Kasumi-1 (cell line): ENCODE measurements at regions not wholly inside any gene's neighbourhood (a gene's known extent, or its start where the extent isn't known, plus 50 kb on each side); places are given as distances from the start of the nearest gene placed in this dataset.
"Not testable (repeated sequence)": the region's sequence is repeated elsewhere in the genome, so short reads cannot be mapped to it uniquely, and the experiment has no call there.

Experiments used
- DNase-seq, 2 experiments: peaks; one replicate each; lab custom pipeline; 2025; lab: John Stamatoyannopoulos, UW

DNA sequence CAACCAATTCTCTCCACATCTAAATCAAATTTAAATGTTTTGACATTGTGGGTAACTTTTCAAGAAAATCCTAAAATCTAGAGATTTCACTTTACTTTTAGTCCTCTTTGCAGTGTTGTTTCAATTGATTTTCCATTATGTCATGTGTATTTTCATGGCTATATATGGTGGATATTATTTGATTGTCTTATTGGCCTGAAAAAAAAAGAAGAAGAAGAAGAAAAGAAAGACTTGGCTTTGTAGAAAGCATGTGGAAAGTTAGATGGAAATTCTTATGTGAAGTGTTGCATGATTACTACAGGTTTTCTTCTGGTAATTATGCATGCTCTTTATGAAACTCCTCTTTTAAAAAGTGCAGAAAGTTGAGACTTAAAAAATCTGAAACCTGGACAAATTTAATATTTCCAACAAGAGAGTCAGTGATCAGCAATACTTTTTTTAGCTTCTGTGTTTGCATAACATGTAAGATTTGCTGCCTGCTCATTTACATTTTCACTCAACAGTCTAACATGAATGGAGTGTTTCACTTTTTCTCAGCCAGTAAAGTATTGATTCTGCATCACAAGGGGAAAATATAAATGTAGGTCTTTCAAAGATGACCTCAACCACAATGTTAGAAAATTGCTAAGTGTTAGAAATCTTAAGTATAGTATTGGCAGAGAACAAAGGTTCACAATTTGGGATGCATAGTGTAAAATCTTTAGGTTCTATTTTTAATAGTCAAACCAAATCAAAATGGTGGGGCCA lies 438.7 kb downstream of the BCKDHB start:
- no peak for DNase-seq

DNA sequence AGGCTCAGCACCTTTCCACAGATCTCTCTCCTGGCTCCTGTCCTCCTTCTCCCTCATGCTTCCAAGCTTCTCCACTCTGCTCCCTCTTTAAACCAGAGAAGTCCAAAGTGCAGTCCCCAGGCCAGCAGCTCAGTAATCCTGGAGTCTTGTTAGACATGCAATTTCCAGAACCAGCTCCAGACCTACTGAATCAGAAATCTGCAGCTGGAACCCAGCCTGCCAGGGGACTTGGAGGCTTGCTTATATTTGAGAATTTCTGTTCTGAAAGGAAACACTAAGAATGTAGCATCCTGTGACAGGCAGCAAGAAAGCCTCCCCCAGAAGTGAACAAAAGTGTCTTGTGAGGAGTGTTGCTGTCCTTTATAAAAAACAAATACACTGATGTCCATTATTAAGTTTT lies 438.1 kb downstream of the BCKDHB start:
- no peak for DNase-seq

DNA sequence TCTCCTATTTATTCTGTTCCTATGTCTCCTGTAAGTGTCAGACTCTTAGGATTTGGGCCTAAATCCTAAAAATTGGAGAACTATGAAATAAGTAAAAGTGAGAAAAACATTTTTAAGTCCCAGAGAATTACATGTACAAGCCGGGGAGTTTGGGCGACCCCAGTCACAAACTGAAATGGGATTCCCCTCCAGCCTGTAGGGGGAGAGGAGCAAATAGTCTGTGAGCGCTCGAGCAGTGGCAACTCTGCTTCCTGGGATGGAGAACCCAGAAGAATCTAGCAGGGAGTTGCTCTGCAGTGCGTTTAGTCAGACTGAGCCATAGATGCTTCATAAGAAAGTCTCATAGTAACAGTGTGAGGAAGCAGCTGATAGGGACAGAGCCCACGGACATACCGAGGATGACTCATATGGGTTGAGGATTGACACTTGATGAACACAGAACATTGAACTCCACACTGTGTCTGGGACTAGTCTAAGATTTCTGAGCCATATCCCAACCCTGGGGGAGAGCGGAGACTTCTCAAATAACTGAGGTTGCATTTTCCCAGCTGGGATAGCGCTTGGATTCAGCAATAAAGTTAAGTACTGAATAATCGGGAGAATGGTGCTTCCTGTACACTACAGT lies 437.2 kb downstream of the BCKDHB start:
- peak in 1 of 2 experiments; percentile 8 for DNase-seq

DNA sequence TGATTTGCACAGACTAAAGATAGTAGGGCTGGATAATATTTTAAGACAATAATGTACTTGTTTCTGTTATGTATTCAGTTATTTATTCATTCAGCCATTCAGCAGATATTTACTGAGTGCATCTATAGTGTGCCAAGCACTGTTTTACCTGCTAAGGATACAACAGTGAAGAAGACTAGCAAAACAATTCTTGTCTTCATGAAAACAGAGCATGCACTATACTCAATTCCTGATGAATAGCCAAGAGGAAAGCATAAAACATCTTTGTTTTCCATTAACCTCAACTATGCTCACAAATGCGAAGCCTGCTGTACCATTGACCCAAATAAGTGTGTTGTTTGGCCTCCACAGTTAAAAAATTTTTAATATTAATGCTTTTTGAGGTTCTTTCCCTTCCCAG lies 436.7 kb downstream of the BCKDHB start:
- DNase-seq, result no peak

DNA sequence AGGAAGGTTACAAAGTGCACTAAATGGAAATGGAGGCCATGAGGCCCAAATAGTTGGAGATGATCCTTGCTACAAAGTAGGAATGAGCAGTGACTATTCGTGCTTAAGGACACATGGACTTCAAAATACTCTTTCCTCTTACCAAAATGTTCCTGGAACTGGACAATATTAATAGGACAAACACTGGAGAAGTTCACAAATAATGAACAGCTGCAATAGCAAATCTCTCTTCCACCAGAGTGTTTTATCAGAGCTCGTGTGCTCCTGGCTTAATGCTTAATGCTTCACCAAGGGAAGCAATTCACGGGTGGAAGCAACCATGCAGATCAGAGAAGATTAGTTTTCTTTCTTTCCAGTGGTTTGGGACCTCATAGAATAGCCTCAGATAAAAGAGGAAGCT lies 435.4 kb downstream of the BCKDHB start:
- DNase-seq, result peak; percentile 51 to 57

DNA sequence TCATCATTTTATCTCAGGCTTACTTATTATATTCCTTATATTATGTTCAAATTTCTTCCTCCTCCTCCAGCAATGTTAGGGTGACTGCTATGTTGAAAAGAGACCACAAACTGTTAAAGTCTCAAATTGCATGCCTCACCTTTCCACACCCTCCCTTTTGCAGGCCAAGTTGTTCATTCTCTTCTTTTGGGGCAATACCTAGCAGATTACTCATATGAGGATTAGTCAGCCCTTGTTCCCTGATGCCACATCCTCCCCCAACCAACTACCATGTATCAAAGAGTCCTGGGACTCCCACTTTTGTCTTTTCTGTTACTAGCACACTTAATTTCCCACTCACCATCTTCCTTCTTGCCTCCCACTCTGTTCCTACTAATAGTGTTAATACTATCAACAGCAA lies 434.7 kb downstream of the BCKDHB start:
- no peak for DNase-seq

DNA sequence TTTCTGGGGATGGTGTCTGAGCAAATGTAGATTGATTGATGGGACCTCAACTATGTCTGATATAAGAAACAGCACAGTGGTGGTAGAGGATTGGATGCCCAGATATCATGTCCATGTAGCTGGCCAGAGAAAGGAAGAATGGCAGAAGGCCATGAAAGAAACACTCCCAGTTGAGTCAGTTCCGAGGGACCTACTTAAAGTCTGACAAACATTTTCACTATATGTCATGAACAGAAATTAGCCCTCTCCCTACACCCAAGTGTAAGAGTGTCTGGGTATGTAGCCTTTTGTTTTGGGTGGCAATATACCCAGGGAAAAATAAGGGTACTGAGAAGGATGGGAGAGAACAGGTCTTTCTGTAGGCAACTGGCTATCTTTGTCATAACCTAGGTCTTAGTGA lies 434.2 kb downstream of the BCKDHB start:
- DNase-seq, result no peak

DNA sequence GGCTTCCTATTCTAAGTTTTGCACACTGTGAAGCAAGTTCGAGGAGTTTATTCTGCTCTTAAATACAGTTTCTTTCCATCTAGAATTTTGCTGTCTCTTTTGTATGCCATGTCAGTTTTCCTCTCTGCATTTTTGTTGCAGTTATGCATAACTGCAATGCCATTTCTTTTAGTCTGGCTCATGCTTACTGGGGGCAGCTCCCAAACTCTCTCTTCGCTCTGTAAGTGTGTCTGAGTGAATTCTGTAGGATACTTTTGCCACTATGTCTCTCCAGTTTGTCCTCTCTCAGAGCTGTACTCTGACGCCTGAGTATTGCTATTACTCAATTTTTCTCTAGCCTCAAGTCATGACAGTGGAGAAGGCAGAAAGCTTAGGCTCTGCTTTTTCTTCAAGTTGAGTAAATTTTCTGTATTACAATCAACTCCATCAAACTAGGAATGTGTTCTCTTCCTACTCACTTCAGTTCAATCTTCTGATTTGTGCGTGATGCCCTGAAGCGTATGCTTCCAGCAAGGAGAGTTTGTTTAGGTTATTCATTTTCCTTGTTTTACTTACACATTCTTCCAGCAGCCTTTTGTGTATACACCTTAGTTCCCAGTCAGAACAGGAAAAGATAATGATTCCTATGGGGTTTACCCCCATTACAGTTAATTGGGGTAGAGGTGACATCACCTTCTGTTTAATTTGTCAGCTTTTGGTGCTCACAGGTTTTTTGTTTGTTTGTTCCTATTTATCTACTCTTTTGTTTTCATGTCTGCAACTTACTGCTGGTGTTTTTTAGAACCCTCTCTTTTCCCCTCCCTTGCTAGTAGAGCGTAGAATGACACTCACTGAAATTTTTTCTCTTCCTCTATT lies 430.9 kb downstream of the BCKDHB start:
- DNase-seq, result no peak

DNA sequence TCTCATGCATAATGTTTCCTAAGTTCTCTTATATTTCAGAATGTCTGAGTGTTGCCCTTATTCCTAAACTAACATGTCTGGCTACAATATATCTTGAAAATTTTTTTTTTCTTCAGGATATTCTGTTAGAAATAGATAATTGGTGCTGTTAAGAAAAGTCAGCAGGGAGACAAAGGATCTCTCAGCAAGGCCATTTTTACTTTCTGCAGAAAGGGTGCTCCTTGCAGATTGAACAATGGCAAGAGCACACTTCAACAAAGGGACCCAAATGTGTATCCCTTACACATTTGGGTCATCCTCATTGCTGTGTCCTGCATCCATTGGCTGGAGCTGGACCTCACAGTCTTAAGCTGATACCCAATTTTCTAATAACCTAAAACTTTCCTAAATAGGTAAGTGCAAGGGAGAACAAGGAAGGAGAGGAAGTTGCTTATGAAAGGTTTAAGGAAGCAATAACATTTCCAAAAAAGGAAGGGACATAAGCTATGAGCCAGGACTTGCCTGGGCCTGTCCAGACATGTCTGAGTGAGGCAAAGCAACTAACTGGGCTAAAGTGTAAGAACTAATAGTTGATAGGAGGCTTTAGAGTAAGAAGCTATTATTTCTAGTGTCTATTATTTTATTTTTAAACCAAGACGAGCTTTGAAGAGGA lies 429.6 kb downstream of the BCKDHB start:
- DNase-seq, result no peak

DNA sequence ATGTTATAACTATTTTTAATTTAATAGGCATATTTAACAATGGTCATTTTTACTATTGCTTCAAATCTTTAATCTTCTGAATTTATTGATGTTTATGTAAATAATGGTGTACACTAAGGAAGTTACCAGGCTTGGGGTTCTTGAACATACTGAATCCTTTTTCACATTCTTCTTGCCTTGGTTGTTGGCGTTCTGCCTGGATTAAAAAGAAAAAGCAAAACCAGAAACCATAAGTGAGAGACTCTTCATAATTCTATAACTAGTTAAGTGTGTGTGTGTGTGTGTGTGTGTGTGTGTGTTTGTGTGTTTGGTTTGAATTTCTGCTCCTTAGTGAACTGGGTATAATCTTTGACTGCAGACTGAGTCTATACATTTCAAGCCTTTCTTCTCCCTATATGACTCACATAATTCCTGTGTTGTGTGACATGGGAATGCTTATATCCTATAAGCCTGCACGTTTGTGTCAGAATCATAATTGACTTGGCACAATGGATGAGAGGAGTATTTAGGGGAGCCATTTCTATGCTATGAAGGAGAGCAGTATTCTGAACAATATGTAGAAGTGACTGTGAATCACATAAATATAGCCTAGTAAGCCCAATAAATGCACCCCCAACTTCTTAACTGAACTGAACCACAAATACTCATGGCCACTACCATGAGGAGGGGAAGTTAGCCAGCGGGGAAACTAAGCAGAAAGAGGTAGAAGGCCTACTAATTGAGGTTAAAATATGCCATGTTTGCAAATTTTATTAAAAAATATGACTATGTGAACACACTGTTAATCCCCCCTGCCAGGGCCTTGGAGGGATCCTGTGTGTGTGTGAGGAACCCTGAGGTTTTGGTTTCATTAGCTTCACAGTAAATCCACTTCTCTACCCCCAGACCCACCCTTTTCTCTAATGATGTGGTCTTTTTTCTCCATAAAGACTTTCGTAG lies 425.5 kb downstream of the BCKDHB start:
- no peak for DNase-seq

DNA sequence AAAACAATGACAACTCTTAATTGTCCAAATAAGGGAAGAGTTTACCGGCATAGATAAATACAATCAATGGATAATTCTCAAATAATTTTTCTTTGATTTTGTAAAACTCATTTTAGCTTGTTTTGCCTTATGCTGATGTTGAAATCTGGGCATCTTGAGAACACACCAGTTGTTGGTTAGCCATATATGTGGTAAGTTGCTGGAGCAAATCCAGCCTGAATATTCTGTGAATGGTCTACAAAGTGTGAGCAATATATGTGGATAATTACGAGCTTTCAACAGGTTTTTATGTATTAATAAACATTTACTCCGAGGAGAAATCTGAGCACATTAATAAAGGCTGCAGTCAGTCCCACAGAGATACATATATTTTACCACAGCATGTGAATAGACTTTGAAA lies 423.6 kb downstream of the BCKDHB start:
- DNase-seq, result no peak

DNA sequence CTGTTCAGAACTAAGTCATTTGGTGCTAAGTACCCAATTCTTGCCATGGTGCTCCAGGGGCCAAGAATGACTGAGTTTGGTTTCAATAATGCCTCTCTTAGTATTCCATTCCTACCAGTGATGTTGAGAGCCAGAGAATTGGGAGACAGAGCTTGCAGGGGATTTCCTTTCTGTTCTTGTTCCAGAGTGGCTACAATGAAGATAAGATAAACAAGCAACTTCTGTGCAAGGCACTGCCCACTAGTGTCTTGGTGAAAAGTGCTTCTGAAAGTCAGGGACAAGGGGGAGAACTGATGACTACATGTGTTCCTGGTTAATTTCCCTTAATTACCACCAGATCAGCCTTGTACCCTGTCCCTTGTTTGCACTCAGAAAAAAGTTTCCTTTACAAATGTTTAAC lies 421.6 kb downstream of the BCKDHB start:
- DNase-seq, result no peak

DNA sequence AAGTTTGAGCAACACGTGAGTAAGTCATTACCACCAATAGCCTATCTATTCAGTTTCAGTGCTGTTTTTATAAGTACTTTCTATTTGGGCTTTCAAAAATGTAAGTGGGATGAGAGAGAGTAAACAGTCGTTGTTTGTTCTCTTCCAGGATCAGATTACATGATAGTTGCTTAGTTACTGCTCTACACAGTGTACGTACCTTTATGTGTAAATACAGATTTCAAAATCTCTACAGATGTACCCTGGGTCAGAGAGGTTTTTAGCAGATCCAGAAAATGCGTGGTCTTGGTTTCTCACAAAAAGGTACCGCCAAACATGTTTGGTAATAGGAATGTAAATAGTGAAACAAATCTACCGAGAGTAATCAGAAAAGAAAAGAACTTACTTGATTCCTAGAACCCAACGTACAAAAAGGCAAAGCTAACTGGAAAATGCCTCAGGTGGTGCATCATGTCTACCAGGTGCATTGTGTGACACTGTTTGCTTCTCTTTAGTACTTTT lies 421.1 kb downstream of the BCKDHB start:
- no peak for DNase-seq

DNA sequence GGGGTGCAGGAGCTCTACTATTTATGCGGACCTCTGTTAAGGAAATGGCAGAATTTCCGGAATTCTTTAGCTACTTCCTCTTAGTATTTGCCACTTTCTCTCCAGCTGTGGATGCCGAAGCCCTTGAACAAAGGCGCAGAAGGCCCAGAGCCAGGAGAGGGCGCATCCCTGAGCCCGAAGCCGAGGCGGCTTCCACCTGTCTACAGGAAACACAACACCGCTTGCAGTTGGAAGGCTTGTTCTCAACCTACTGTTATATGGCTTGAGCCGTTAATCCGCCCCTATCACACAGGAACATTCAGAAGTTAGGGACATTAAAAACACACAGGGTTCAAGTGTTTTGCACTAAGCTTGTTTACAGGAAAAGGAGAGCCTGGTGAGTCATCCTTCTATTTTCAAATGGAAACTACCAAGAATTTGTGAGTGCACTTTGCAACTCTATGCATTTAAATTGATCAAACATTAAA lies 417.1 kb downstream of the BCKDHB start:
- no peak for DNase-seq

DNA sequence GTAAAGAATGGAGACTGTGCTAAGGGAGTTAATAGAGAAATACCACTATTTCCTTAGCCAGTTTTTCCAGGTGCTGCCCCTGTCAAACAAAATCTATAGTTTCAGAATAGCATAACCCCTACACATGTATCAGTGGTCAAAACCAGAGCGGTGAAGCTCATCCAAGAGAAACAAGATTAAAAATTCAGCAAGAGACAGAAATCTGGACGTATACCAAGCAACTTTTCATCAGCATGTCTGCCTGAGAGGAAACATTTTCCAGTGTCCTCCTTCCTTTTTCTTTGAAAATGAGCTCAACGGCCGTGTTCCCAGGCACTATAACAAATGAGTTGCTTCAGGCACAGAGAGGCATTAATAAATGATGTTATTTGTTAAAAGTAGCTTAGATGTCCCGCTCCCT lies 416.5 kb downstream of the BCKDHB start:
- no peak for DNase-seq

DNA sequence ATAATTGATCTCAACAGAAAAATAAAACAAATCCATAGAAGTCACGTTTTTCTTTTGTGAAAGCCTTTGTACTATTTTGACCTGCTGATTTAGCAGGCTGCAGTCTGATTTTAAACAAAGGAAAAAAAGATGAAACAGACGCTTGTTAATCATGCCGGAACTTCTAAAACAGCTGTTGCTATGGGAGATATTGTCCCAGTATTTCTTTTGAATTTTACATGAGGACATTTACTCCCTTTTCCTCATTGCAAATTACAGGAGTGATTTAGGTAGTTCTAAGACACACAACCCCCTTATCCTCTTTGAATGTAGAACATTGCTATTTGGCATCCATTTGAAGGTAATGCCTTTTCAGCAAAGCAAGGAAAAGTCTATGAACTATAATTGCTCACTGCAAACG lies 416.1 kb downstream of the BCKDHB start:
- no peak for DNase-seq

DNA sequence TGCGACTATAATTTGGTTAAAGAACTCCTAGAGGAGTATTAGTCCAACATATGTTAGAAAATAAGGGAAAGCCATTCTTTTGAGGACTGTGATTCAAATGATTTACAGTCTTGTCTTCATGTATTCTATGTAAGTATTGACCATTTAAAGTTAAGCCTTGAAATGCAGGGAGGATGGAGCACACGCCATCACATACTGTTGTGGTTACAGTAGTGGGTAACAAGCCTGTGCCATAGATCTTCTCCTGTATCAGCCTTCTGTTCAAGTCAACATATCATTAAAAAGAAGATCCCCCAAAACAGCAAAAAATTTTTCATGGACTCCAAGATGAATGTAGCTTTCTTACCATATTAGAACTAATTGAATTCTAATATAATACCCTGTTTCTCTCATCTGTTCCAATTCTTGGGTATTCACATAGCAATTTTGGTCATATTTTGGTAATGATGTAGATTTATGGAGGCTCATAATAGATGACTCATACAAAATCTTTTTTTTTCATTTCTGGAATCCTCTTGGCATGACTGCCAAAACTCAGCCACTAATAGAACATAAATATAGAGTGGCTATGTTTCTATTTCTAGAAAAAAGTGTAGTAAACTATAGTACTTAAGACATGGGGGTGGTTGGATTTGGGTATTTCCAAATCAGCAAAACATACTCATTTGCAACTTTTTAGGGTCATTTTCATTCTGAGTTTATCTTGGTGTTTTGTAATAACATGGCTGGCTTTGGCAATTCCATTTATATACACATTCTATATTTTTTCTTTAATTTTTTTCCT lies 413.5 kb downstream of the BCKDHB start:
- DNase-seq, result no peak

DNA sequence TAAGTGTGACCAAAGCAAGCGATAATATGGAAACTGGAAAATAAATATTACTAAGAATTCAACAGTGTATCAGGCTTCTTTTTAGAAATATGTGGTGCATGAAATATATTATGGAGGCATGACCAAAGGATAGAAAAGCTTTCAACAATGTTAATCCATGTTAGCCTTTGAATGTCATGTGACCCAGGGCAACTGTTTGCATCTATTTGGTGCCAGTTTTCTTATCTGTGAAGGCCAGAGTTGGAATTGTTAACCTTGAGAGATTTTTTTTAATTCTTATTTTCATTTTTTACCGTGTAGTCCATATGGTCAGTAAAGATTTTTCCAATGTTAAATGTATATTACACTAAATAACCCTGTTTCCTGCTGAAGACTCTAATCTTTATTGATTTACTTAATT lies 411.1 kb downstream of the BCKDHB start:
- no peak for DNase-seq

DNA sequence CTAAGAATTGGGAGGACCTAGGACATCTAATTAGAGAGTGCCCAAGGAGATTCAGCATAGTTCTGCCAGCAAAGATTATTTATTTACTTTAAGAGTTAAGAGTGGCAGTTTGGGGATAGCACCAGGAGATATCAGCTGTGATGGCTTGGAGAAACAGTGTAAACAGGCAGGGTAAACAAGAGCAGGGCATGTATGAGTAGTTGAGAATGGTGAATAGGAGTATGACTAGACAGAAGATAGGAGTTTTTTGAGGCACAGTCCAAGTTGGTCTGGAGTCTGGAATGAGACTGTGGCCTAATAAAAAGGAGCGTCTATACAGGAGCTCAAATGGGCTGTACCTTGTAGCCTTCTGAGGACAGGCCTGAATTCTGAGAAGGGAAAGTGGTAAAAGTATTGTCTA lies 404.1 kb downstream of the BCKDHB start:
- not testable (repeated sequence) for DNase-seq
